Transverse colon (tissue), 4 donors: ENCODE measurements at regions not wholly inside any gene's neighbourhood (a gene's known extent, or its start where the extent isn't known, plus 50 kb on each side); places are given as distances from the start of the nearest gene placed in this dataset.

Experiments
- DNase-seq: peaks from one replicate; pipeline ENCODE4 v3.0.0-alpha.2; 2019
- H3K27ac ChIP-seq, 4 donors: fragments of 200-600 bp; sonication (generic); 2 replicates each; pipeline ENCODE4 v1.5.1; 2016 to 2018; ENCODE audit warnings: inconsistent platforms in 4 of 4
- H3K27me3 ChIP-seq: fragments of 200-600 bp; sonication (generic); 2 replicates; pipeline ENCODE4 v1.5.1; 2017; ENCODE audit warnings: inconsistent platforms
- H3K36me3 ChIP-seq, 4 donors: fragments of 200-600 bp; sonication (generic); 2 replicates each; pipeline ENCODE4 v1.5.1; 2017 to 2019; ENCODE audit warnings: inconsistent platforms in 4 of 4
- H3K4me1 ChIP-seq, 4 donors: fragments of 200-600 bp; sonication (generic); 2 replicates each; pipeline ENCODE4 v1.5.1; 2017 to 2020; ENCODE audit warnings: inconsistent platforms in 4 of 4
- H3K4me3 ChIP-seq, 4 donors: fragments of 200-600 bp; sonication (generic); 1 replicate in 1 of 4; 2 replicates in 3 of 4; pipeline versions ENCODE4 v1.5.1 to v1.6.1; 2017 to 2019; ENCODE audit warnings: inconsistent platforms in 4 of 4
- H3K9me3 ChIP-seq, 2 donors: fragments of 200-600 bp; sonication (generic); 2 replicates each; pipeline ENCODE4 v1.5.1; 2017 to 2019; ENCODE audit warnings: inconsistent platforms in 2 of 2
- CTCF ChIP-seq, 5 experiments: fragments of 200-600 bp in 3 of 5; fragments of 450-650 bp in 2 of 5; sonication (generic) in 3 of 5; IDR thresholded peaks; 1 replicate in 2 of 5; 2 replicates in 3 of 5; pipeline ENCODE4 v1.5.1; 2016 to 2017; ENCODE audit warnings: antibody characterized with exemption in 5 of 5, inconsistent platforms in 3 of 5, mild to moderate bottlenecking in 2 of 5, moderate library complexity in 1 of 5
- EP300 ChIP-seq: sonication (generic); formaldehyde crosslinking; IDR thresholded peaks from one replicate; pipeline ENCODE4 v1.6.1; 2017; ENCODE audit warnings: antibody characterized with exemption, low read depth
- POLR2A ChIP-seq: fragments of 450-650 bp; IDR thresholded peaks from one replicate; pipeline ENCODE4 v1.6.1; 2016; ENCODE audit warnings: antibody characterized with exemption, mild to moderate bottlenecking, moderate library complexity
- POLR2AphosphoS5 ChIP-seq, 3 donors: sonication (generic); formaldehyde crosslinking; IDR thresholded peaks; one replicate each; pipeline ENCODE4 v1.6.1; 2016; ENCODE audit warnings: antibody characterized with exemption in 3 of 3
- WGBS, 2 donors: methylation state at CpG; one replicate each; pipeline ENCODE4 v1.1.5; 2018; ENCODE audit warnings: low coverage in 1 of 2; 5-methylcytosine and 5-hydroxymethylcytosine counted together
- in situ Hi-C, 4 donors: fragments of 200-750 bp; cut with MboI; loops; one replicate each; pipeline versions ENCODE4 v1.15.0 to v1.15.1; 2017; ENCODE audit warnings: low sequenced_read_pairs in 3 of 4, low pct_ligation_motif_present in 1 of 4, low pct_unique_long_range_greater_than_20kb in 1 of 4
- intact Hi-C: fragments of 100-400 bp; cut with DNase I; formaldehyde crosslinking; loops from one replicate; pipeline ENCODE4 v1.15.1; 2023; ENCODE audit warnings: low total_unique reads

DNA sequence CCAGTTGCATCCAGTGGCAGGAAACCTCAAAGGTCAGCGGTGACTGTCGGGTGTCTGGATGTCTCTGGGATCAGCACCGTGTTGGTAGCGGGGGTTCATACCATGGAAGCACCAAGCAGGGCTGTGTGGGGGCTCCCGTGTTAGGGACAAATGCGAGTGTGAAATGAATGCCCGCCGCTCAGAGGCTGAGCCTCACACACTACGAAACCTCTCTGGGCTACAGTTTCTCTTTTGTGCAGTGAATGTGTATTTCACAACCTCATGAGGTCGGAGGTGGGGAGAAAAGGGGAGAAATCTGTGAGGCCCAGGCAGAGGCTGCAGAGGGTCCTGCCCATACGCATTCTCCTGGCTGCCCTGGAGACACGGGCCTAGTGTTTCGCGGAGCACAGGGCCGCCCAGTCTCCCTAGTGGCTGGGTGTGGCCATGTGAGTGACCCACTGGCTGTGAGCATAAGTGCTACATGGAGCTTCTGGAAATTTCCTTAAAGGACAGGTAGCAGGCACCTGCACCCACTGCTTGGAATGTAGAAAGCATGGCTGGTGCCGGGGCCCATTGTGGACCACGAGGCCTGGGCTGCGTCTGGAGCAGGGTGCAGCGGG is 138.0 kb upstream of the GLI2 start:
- intact Hi-C loops: no loop called here
- TF ChIP-seq EP300 (no peak), POLR2A (no peak), CTCF (IDR thresholded peaks at IDR 0.05) (no peak), POLR2AphosphoS5 (IDR thresholded peaks at IDR 0.05) (no peak)

GRCh38 chr2:120598416-120598815 is 137.3 kb upstream of the GLI2 start:
- 88 to 100% methylated on average over 1 to 5 of the region's 5 CpGs for WGBS, 2 donors
- H3K4me1 ChIP-seq: no peaks in the 10 kb centered on the region
- no peak overlapping the region for H3K4me3 ChIP-seq
- TF ChIP-seq CTCF (IDR thresholded peaks at IDR 0.05): no peak
- no peak for TF ChIP-seq POLR2A
- no peak for TF ChIP-seq POLR2AphosphoS5 (IDR thresholded peaks at IDR 0.05)
- no peak for TF ChIP-seq EP300
- intact Hi-C loops (no loop called here), in situ Hi-C loops (no loop called here)
- no peaks in the 10 kb centered on the region for H3K27me3 ChIP-seq
- no peak for DNase-seq
- no peaks in the 10 kb centered on the region for H3K36me3 ChIP-seq
- no peaks in the 10 kb centered on the region for H3K9me3 ChIP-seq
- no peak overlapping the region for H3K27ac ChIP-seq

More for the DNA sequence above, 138.0 kb upstream of the GLI2 start:
- H3K36me3 ChIP-seq: no peaks in the 10 kb centered on the region
- in situ Hi-C loops: no loop called here
- no peaks in the 10 kb centered on the region for H3K4me1 ChIP-seq
- no peaks in the 10 kb centered on the region for H3K27me3 ChIP-seq
- 94 to 100% methylated on average over 1 to 19 of the region's 19 CpGs for WGBS, 2 donors
- no peaks in the 10 kb centered on the region for H3K9me3 ChIP-seq
- H3K27ac ChIP-seq: no peak overlapping the region
- H3K4me3 ChIP-seq: no peak overlapping the region
- no peak for DNase-seq

DNA sequence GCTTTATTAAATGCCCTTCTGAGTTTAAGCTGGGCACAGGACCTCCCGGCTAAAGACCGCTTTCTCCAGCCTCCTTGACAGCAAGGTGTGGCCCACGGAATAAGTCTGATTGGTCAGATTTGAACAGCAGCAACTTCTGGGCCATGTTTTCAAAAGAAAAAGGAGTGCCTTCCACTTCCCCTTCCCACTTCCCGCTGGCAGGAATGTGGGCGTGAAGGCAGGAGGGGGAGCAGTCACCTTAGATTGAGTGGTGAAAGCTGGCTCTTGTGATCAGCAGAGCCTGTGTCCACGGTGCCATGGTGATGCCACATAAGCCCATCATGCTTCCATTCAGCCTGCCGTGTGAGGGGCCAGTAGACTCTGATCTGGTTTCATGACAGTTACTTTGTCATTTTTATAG is 136.6 kb upstream of the GLI2 start:
- in situ Hi-C loops: no loop called here
- Histone ChIP-seq H3K4me3 (no peak overlapping the region), H3K9me3 (no peaks in the 10 kb centered on the region), H3K27ac (no peak overlapping the region), H3K4me1 (no peaks in the 10 kb centered on the region), H3K36me3 (no peaks in the 10 kb centered on the region), H3K27me3 (no peaks in the 10 kb centered on the region)
- DNase-seq: no peak
- WGBS, 2 donors: 45 to 73% methylated on average over 5 to 7 of the region's 7 CpGs
- no peak for TF ChIP-seq POLR2AphosphoS5 (IDR thresholded peaks at IDR 0.05)
- no peak for TF ChIP-seq CTCF (IDR thresholded peaks at IDR 0.05)
- no peak for TF ChIP-seq POLR2A
- no peak for TF ChIP-seq EP300
- intact Hi-C loops: no loop called here

GRCh38 chr2:120599656-120600055 is 136.0 kb upstream of the GLI2 start:
- DNase-seq: no peak
- WGBS, 2 donors: 67 to 70% methylated on average over 2 to 7 of the region's 7 CpGs
- Histone ChIP-seq H3K27ac (no peak overlapping the region), H3K27me3 (no peaks in the 10 kb centered on the region), H3K4me3 (no peak overlapping the region), H3K36me3 (no peaks in the 10 kb centered on the region), H3K4me1 (no peaks in the 10 kb centered on the region), H3K9me3 (no peaks in the 10 kb centered on the region)
- in situ Hi-C loops: no loop called here
- TF ChIP-seq CTCF (IDR thresholded peaks at IDR 0.05): no peak
- TF ChIP-seq POLR2A: no peak
- no peak for TF ChIP-seq EP300
- TF ChIP-seq POLR2AphosphoS5 (IDR thresholded peaks at IDR 0.05): no peak
- intact Hi-C loops: no loop called here
